NCI-H146 treated with DMSO at 0.1 percent for 48 hours (cell line): ENCODE measurements at regions not wholly inside any gene's neighbourhood (a gene's known extent, or its start where the extent isn't known, plus 50 kb on each side); places are given as distances from the start of the nearest gene placed in this dataset.

Experiments used
- DNase-seq: peaks from one replicate; lab custom pipeline; 2025; ENCODE audit not compliant: unreplicated experiment; lab: John Stamatoyannopoulos, UW

- DNase-seq, result no peak
These were observed 216.9 kb upstream of the LRFN2 start for GRCh38 chr6:40803897-40804702.

DNA sequence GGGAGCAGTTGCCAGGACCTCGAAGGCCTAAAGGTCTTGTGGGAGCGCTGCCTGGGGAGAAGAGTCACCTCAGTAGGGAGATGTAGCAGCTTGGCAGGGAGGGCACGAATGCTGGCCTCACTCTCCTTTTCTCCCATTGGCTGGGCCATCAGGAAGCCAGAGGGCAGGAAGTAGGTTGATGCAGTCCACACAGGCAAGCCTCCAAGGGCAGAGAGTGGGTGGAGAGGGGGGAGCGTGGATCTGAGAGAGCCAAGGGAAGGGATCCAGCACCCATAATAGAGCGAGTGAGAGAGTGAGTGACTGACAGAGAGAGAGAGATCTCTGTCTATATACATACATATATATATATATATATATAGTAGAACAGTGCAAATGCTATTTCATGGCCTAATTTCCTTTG is 215.3 kb upstream of the LRFN2 start:
- no peak for DNase-seq

DNA sequence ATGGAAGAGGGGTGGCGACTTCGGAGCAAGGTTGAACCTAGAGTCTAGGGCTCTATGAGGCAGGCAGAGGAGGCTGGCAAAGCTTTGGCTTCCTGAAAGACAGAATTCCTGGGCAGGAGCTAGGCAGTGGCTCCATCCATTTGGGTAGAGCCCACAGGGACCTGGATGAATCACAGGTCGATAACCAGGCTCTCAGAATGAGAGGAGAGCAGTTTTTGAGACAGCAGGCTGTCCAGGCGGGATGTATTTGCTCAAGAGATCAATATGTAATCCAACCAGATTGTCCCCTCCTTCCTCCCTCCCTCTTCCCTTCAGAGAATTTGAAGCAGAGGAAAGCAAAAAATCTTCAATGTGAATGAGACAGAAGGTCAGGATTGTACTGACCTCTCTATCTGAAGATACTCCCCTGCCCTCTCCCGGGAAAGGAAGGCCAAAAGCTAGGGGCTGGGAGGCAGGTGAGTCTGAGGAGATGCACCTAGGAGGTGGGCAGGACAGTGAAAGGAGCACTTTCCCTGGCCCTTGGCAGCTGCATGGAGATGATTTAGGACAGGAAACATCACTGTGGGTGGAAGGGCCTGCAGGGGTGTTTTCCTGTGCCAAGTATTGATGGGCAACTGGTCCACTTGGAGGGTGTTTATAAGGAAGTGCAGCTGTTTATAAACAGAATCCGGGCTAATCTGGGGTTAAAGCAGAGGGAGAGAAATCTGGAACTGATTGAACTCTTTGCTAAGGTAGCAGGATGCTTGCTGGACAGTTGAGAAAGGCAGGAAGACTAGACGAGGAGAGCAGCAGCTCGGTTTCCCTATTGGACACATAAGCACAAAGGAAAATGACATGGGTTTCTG is 212.4 kb upstream of the LRFN2 start:
- peak; percentile 22 for DNase-seq

GRCh38 chr6:40798069-40798770 is 211.1 kb upstream of the LRFN2 start:
- no peak for DNase-seq

DNA sequence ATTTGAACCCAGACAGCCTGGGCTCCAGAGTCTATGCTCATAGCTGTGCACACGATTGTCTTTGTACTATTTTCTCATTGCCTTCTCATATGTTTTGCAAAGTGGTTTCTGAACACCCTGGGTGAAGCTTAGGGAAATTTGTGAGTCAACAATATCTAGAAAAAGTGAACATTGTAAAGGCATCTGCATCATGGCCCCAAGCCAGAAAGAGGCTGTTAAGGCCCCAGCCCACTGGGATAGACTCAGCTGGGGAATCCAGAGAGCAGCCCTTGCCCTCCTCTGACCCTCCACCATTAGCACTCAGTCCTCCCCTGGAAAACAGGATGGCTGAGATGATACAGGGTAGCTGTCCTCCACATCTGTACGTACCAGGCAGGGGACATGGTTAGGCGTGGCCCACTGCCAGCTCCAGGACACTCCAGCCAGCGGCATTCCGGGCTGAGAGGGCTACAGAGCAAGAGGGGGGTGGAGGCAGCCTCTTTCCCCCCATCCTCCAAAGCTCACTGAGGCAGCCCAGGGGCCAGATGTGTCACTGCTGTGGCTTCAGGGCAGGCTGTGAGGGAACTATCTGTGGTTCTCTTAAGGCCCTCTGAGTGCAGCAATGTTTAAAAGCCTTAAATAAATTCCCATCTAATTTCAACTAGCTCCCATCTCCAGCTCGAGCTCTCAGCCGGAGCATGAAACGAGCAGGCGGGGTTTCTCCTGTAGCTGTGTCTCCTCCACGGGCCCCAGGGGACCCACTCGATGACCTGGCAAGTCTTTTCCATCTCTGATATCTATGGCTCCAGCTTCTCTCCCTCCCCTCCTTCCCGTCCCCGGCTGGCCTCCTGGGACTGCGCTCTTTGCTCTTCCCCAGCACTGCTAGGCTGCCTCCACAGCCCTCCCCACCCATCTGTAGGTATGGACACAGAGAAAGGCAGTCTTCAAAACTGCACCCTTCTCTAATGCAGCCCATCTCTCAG is 209.4 kb upstream of the LRFN2 start:
- DNase-seq, result no peak

GRCh38 chr6:40794586-40794985 is 207.4 kb upstream of the LRFN2 start:
- no peak for DNase-seq

DNA sequence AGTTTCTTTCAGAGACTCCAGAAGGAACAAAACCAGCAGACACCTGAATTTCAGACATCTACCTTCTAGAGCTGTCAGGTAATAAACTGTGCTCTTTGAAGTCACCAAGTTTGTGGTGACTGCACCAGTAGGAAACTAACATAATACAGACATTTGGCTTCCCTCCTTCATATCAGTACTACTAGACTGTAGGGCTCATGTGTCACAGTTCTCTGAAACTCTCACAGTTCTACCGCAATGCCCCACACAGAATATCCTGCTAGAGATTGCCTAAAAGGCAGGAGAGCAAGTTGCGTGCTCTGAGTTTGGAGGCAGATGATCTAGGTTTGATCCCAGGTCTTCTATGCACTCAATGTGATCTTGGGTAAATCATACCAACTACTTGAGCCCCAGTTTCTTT is 205.0 kb upstream of the LRFN2 start:
- no peak for DNase-seq

DNA sequence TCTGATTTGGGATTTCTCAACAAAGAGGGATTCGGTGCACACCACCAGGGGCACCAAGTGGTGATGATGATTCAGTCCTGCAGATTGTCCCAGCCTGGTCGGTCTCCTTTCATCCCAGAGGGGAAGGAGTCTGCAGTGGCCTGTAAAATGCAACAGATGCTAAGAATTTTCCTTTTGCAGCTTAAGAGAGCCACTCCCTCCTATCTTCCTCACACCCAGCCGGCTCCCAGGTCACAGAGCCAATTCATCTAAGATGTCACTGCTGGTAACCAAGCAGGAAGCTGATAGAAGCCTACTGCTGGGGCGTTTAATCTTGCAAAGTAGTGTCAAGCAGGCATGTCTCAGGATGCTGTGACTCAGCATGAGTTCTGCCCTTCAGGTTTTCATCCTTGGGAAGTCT is 203.8 kb upstream of the LRFN2 start:
- DNase-seq, result no peak

- DNase-seq, result no peak
These were observed 201.8 kb upstream of the LRFN2 start for GRCh38 chr6:40788661-40789655.

GRCh38 chr6:40782355-40782754 is 195.2 kb upstream of the LRFN2 start:
- DNase-seq, result no peak

DNA sequence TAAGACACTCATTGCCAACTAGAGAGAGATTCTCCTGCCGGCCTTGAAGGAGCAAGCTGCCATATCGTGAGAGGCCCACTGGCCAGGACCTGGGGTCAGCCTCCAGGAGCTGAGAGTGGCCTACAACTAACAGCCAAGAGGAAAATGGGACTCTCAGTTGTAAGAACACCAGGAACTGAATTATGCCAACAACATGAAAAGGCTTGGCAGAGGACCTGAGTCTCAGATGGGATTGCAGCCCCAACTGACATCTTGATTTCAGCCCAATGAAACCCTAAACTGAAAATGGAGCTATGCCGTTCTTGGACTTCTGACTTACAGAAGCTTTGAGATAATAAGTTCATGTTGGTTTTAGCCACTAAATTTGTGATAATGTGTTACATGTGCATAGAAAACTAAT is 193.5 kb upstream of the LRFN2 start:
- DNase-seq, result no peak

GRCh38 chr6:40779409-40779808 is 192.2 kb upstream of the LRFN2 start:
- DNase-seq, result no peak

DNA sequence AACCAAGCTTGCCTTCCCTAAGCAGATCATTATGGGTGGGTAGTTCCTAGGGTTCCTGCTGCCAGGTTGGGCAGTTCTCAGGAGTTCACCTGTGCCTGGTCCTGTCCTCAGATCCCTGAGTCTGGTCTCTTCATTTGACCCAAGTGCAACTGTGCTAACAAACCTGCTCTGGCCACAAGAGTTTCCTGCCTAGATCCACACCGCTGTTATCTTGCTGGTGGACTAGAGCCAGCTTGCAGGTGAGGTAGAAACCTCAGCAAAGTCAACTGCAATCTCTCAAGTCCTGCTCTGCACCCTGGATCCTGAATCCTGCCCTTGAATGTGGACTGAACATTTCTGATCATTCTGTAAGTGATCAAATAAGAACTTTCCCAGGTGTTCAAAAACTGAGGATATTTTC is 191.8 kb upstream of the LRFN2 start:
- no peak for DNase-seq

GRCh38 chr6:40778196-40778595 is 191.0 kb upstream of the LRFN2 start:
- DNase-seq, result no peak

- peak; percentile 16 for DNase-seq
These were observed 187.8 kb upstream of the LRFN2 start for GRCh38 chr6:40774932-40775331.

- DNase-seq, result no peak
These were observed 183.6 kb upstream of the LRFN2 start for GRCh38 chr6:40770794-40771193.

- no peak for DNase-seq
These were observed 177.6 kb upstream of the LRFN2 start for GRCh38 chr6:40764726-40765125.

DNA sequence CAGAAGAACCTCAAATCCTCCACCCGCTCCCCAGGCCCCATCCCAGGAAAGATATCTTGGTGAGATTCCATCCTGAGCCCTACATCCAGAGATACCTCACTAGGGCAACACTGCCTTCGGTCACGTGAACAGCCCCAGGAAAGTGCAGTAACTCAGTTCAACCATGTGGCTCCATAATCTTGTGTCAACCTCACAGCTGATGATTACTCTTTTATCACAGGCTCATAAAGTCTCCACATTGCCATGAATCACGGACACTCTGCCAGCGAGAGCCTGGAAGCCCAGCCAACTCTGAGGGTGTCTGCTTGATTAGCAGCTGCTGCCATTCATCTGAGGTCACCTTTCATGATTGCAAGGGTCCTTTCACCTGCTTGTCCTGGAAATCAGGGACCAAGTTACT is 175.8 kb upstream of the LRFN2 start:
- DNase-seq, result no peak

DNA sequence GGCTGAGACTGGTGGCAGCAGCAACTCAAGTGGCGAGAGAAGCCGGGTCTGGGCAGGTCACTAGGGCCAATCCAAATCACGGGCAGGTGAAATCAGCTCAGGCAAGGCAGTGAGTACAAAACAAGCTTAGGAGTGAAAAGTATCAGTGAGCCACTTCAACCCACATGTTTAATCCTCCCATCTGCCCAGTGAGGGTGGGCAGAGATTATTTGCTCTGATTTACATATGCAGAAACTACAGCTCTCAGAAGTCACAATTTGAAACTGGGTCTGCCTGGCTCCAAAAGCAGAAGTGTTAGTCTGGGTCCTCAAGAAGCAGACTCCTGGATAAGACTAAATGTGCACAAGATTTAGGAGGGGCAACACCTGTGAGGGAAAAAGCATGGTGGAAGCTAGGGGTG is 173.7 kb upstream of the LRFN2 start:
- no peak for DNase-seq
